ENCODE measurements at regions not wholly inside any gene's neighbourhood (a gene's known extent, or its start where the extent isn't known, plus 50 kb on each side); places are given as distances from the start of the nearest gene placed in this dataset.

DNA sequence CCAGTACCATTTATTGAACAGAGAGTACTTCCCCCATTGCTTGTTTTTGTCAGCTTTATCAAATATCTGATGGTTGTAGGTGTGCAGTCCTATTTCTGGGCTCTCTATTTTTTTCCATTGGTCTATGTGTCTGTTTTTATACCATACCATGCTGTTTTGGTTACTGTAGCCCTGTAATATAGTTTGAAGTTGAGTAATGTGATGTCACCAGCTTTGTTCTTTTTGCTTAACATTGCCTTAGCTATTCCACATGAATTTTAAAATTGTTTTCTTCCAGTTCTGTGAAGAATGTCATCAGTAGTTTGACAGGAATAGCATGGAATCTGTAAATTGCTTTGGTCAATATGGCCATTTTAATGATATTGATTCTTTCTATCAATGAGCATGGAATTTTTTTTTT, 140.5 kb upstream of the RHOBTB1 start:
- Histone ChIP-seq H3K4me3 (replicated peaks in 1 of 3; ENCODE audit: low read depth in 2 of 3, low read length in 3 of 3) (no peak overlapping the region), H3K36me3 (replicated peaks in 1 of 2; ENCODE audit: control insufficient read depth in 1 of 2, insufficient read depth in 2 of 2, low read length in 2 of 2) (no peaks in the 10 kb centered on the region), H2AFZ (ENCODE audit: insufficient read depth, low read depth, low read length, poor library complexity, severe bottlenecking) (no peak overlapping the region), H3K4me1 (ENCODE audit: control insufficient read depth in 1 of 2, insufficient read depth in 2 of 2, low read length in 2 of 2) (no peaks in the 10 kb centered on the region), H3K27ac (ENCODE audit: low read depth in 1 of 2, low read length in 2 of 2) (no peak overlapping the region), H3K27me3 (ENCODE audit: control insufficient read depth in 2 of 2, insufficient read depth in 2 of 2, low read length in 2 of 2) (no peaks in the 10 kb centered on the region), H3K79me2 (ENCODE audit: insufficient read depth, low read length) (no peaks in the 10 kb centered on the region), H4K20me1 (ENCODE audit: insufficient read depth, low read length) (no peaks in the 10 kb centered on the region), H3K9me3 (replicated peaks in 1 of 2; ENCODE audit: control insufficient read depth in 1 of 2, insufficient read depth in 1 of 2, low read length in 2 of 2) (no peaks in the 10 kb centered on the region), H3K9ac (ENCODE audit: insufficient read depth, low read length, poor library complexity, severe bottlenecking) (no peak overlapping the region), H3K4me2 (replicated peaks; ENCODE audit: extremely low read depth, low read length, poor library complexity, severe bottlenecking) (no peak overlapping the region)
- TF ChIP-seq, protein P1, sequence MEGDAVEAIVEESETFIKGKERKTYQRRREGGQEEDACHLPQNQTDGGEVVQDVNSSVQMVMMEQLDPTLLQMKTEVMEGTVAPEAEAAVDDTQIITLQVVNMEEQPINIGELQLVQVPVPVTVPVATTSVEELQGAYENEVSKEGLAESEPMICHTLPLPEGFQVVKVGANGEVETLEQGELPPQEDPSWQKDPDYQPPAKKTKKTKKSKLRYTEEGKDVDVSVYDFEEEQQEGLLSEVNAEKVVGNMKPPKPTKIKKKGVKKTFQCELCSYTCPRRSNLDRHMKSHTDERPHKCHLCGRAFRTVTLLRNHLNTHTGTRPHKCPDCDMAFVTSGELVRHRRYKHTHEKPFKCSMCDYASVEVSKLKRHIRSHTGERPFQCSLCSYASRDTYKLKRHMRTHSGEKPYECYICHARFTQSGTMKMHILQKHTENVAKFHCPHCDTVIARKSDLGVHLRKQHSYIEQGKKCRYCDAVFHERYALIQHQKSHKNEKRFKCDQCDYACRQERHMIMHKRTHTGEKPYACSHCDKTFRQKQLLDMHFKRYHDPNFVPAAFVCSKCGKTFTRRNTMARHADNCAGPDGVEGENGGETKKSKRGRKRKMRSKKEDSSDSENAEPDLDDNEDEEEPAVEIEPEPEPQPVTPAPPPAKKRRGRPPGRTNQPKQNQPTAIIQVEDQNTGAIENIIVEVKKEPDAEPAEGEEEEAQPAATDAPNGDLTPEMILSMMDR (IDR thresholded peaks at IDR 0.05), result no peak
- no peak overlapping the region for H3K27ac Mint-ChIP-seq
- H3K4me1 Mint-ChIP-seq, result no peaks in the 10 kb centered on the region
- peaks cover 0 to 4% (median 0%) of the 10 kb centered on the region in 7 donors for H3K9me3 Mint-ChIP-seq
- no peak overlapping the region for H3K4me3 Mint-ChIP-seq
- H3K27me3 Mint-ChIP-seq (ENCODE audit: low read depth in 3 of 3), result peaks cover 0 to 2% (median 0%) of the 10 kb centered on the region in 3 donors
- no peak for DNase-seq
- intact Hi-C loops (cut with micrococcal nuclease), result no loop called here
- no peaks in the 10 kb centered on the region for H3K36me3 Mint-ChIP-seq

DNA sequence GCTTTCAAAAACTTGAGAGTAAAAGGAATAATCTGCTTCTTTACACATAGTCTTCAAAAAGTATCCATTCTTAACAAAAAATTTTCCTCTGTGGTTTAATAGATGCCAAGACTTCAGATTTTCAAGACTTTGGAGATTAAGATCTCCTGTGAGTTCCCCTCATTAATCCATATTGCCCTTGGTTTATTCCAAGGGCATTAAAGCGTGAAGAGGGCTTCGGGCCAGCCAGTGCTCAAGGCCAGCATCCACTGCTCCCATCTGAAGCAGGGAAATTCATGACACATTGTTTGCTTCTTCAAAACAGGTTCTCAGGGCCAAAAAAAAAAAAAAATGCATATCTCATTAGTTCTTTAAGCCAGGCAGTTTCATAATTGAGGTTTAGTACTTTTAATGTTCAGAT, 137.3 kb upstream of the RHOBTB1 start:
- Mint-ChIP-seq H3K27ac (no peak overlapping the region), H3K27me3 (ENCODE audit: low read depth in 3 of 3) (peaks cover 0 to 2% (median 0%) of the 10 kb centered on the region in 3 donors), H3K9me3 (peaks cover 0 to 4% (median 0%) of the 10 kb centered on the region in 7 donors), H3K4me3 (no peak overlapping the region), H3K36me3 (no peaks in the 10 kb centered on the region), H3K4me1 (no peaks in the 10 kb centered on the region)
- H3K79me2 ChIP-seq (ENCODE audit: insufficient read depth, low read length), result no peaks in the 10 kb centered on the region
- no peaks in the 10 kb centered on the region for H3K36me3 ChIP-seq (replicated peaks in 1 of 2; ENCODE audit: control insufficient read depth in 1 of 2, insufficient read depth in 2 of 2, low read length in 2 of 2)
- intact Hi-C loops (cut with micrococcal nuclease), result no loop called here
- H3K4me3 ChIP-seq (replicated peaks in 1 of 3; ENCODE audit: low read depth in 2 of 3, low read length in 3 of 3), result no peak overlapping the region
- H3K4me2 ChIP-seq (replicated peaks; ENCODE audit: extremely low read depth, low read length, poor library complexity, severe bottlenecking), result no peak overlapping the region
- DNase-seq, result no peak
- 100% methylated on average over 2 of the region's 2 CpGs for WGBS (ENCODE audit: insufficient coverage)
- TF ChIP-seq, protein P1 (IDR thresholded peaks at IDR 0.05), result no peak
- no peaks in the 10 kb centered on the region for H3K27me3 ChIP-seq (ENCODE audit: control insufficient read depth in 2 of 2, insufficient read depth in 2 of 2, low read length in 2 of 2)
- no peak overlapping the region for H3K27ac ChIP-seq (ENCODE audit: low read depth in 1 of 2, low read length in 2 of 2)
- no peaks in the 10 kb centered on the region for H3K4me1 ChIP-seq (ENCODE audit: control insufficient read depth in 1 of 2, insufficient read depth in 2 of 2, low read length in 2 of 2)
- H3K9ac ChIP-seq (ENCODE audit: insufficient read depth, low read length, poor library complexity, severe bottlenecking), result no peak overlapping the region
- no peaks in the 10 kb centered on the region for H3K9me3 ChIP-seq (replicated peaks in 1 of 2; ENCODE audit: control insufficient read depth in 1 of 2, insufficient read depth in 1 of 2, low read length in 2 of 2)
- no peak overlapping the region for H2AFZ ChIP-seq (ENCODE audit: insufficient read depth, low read depth, low read length, poor library complexity, severe bottlenecking)
- no peaks in the 10 kb centered on the region for H4K20me1 ChIP-seq (ENCODE audit: insufficient read depth, low read length)

Measured in CD14-positive monocyte (primary cell).